Right forelimb (tissue), 1 donor: ENCODE measurements at regions not wholly inside any gene's neighbourhood (a gene's known extent, or its start where the extent isn't known, plus 50 kb on each side); places are given as distances from the start of the nearest gene placed in this dataset.

Experiments
- DNase-seq: peaks from one replicate; pipeline ENCODE4 v3.0.0-alpha.2; 2018

- DNase-seq, result no peak
Measured at GRCh38 chr13:73997964-73998363, 136.2 kb downstream of the KLF12 start.

- no peak for DNase-seq
Measured at GRCh38 chr13:73996569-73996968, 137.6 kb downstream of the KLF12 start.

GRCh38 chr13:73995736-73996135, 138.5 kb downstream of the KLF12 start:
- peak; percentile 64 for DNase-seq

GRCh38 chr13:73993661-73994060, 140.5 kb downstream of the KLF12 start:
- DNase-seq, result no peak

GRCh38 chr13:73991884-73992283, 142.3 kb downstream of the KLF12 start:
- no peak for DNase-seq

- no peak for DNase-seq
Measured at GRCh38 chr13:73991384-73991783, 142.8 kb downstream of the KLF12 start.

GRCh38 chr13:73989244-73989843, 144.9 kb downstream of the KLF12 start:
- DNase-seq, result no peak

GRCh38 chr13:73988461-73988860, 145.7 kb downstream of the KLF12 start:
- DNase-seq, result no peak

- DNase-seq, result no peak
Measured at GRCh38 chr13:73987618-73988017, 146.6 kb downstream of the KLF12 start.

GRCh38 chr13:73985783-73986182, 148.4 kb downstream of the KLF12 start:
- no peak for DNase-seq

GRCh38 chr13:73984949-73985691, 149.1 kb downstream of the KLF12 start:
- DNase-seq, result no peak

- no peak for DNase-seq
Measured at GRCh38 chr13:73984201-73984600, 150.0 kb downstream of the KLF12 start.

GRCh38 chr13:73983109-73983508, 151.1 kb downstream of the KLF12 start:
- DNase-seq, result no peak

- no peak for DNase-seq
Measured at GRCh38 chr13:73981595-73981994, 152.6 kb downstream of the KLF12 start.

GRCh38 chr13:73975767-73976166, 158.4 kb downstream of the KLF12 start:
- DNase-seq, result no peak

- DNase-seq, result no peak
Measured at GRCh38 chr13:73974051-73974450, 160.2 kb downstream of the KLF12 start.

- DNase-seq, result no peak
Measured at GRCh38 chr13:73973156-73973555, 161.0 kb downstream of the KLF12 start.

- DNase-seq, result no peak
Measured at GRCh38 chr13:73972545-73972944, 161.7 kb downstream of the KLF12 start.

- no peak for DNase-seq
Measured at GRCh38 chr13:73971481-73971880, 162.7 kb downstream of the KLF12 start.

GRCh38 chr13:73970421-73971055, 163.7 kb downstream of the KLF12 start:
- DNase-seq, result no peak

- no peak for DNase-seq
Measured at GRCh38 chr13:73967397-73968165, 166.6 kb downstream of the KLF12 start.

- DNase-seq, result no peak
Measured at GRCh38 chr13:73966331-73966730, 167.9 kb downstream of the KLF12 start.

- DNase-seq, result no peak
Measured at GRCh38 chr13:73962284-73962683, 171.9 kb downstream of the KLF12 start.
